ENCODE measurements at regions not wholly inside any gene's neighbourhood (a gene's known extent, or its start where the extent isn't known, plus 50 kb on each side); places are given as distances from the start of the nearest gene placed in this dataset.

DNA sequence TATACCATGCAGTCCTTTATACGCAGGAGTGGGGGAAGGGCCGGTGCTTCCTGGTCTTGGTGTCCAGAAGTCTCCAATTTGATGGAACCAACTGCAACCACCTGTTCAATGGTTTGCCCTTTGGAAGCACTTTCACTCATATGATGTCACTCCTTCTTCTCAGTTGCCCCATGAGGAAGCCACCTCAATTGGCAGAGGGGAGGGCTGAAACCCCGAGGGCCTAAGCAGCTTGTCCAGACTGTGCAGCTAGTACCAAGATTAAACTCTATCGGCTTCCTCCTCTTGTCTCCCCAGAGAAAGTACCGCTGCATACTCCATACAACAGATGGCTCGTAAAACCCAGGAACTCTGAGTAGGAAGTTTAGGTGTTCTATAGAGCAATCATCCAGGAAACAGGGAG lies 789.4 kb downstream of the TYW1 start:
- H3K4me1 ChIP-seq (ENCODE audit: insufficient read depth, low read length, poor library complexity, severe bottlenecking) = no peaks in the 10 kb centered on the region
- no peaks in the 10 kb centered on the region for H3K79me2 ChIP-seq (ENCODE audit: insufficient read depth, low read length)
- no peaks in the 10 kb centered on the region for H3K36me3 ChIP-seq (ENCODE audit: insufficient read depth, low read length)
- no peak overlapping the region for H3K4me2 ChIP-seq (ENCODE audit: low read depth, low read length, poor library complexity, severe bottlenecking)
- no peak overlapping the region for H3K4me3 ChIP-seq (ENCODE audit: low read length, poor library complexity, severe bottlenecking)
- H3K9me2 ChIP-seq (replicated peaks; ENCODE audit: low read depth, low read length) = no peaks in the 10 kb centered on the region
- no peaks in the 10 kb centered on the region for H4K20me1 ChIP-seq (ENCODE audit: insufficient read depth, low read length, poor library complexity, severe bottlenecking)
- H2AFZ ChIP-seq (ENCODE audit: low read length) = no peak overlapping the region
- H3K9me3 ChIP-seq (ENCODE audit: insufficient read depth, low read depth, low read length) = peaks cover 7% of the 10 kb centered on the region; the same call in 1 of the 2 replicates
- TF ChIP-seq, protein P1, sequence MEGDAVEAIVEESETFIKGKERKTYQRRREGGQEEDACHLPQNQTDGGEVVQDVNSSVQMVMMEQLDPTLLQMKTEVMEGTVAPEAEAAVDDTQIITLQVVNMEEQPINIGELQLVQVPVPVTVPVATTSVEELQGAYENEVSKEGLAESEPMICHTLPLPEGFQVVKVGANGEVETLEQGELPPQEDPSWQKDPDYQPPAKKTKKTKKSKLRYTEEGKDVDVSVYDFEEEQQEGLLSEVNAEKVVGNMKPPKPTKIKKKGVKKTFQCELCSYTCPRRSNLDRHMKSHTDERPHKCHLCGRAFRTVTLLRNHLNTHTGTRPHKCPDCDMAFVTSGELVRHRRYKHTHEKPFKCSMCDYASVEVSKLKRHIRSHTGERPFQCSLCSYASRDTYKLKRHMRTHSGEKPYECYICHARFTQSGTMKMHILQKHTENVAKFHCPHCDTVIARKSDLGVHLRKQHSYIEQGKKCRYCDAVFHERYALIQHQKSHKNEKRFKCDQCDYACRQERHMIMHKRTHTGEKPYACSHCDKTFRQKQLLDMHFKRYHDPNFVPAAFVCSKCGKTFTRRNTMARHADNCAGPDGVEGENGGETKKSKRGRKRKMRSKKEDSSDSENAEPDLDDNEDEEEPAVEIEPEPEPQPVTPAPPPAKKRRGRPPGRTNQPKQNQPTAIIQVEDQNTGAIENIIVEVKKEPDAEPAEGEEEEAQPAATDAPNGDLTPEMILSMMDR (conservative IDR thresholded peaks at IDR 0.05; ENCODE audit: low read length) = no peak
- TF ChIP-seq EZH2phosphoT487 (IDR thresholded peaks at IDR 0.05; ENCODE audit: borderline replicate concordance) = no peak
- no peak overlapping the region for H3K9ac ChIP-seq (ENCODE audit: low read depth, low read length, poor library complexity, severe bottlenecking)
- H3F3A ChIP-seq (ENCODE audit: low read depth) = no peaks in the 10 kb centered on the region
- H3K27me3 ChIP-seq (ENCODE audit: insufficient read depth, low read length, poor library complexity, severe bottlenecking) = no peaks in the 10 kb centered on the region

DNA sequence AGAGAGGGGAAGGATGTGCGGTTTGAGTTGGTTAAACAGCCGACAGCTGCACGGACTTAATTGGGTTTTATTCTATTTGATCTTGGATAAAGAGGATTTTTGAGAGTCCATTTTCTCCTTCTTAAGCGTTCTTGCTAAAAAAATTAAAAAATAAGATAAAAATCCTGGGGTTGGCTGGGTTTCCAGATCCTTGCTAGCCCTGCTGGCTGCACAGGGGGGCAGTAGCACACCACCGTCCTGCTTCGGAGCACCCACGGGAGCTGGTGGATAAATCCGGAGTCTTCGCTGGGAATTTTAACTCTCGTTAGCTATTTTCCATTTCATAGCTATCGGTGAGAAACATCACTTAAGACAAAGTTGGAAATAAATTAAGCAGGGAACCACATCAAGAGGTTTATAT lies 792.0 kb downstream of the TYW1 start:
- H3F3A ChIP-seq (ENCODE audit: low read depth) = no peaks in the 10 kb centered on the region
- no peaks in the 10 kb centered on the region for H3K4me1 ChIP-seq (ENCODE audit: insufficient read depth, low read length, poor library complexity, severe bottlenecking)
- H2AFZ ChIP-seq (ENCODE audit: low read length) = no peak overlapping the region
- peaks cover 7% of the 10 kb centered on the region; the same call in 1 of the 2 replicates for H3K9me3 ChIP-seq (ENCODE audit: insufficient read depth, low read depth, low read length)
- no peak overlapping the region for H3K4me2 ChIP-seq (ENCODE audit: low read depth, low read length, poor library complexity, severe bottlenecking)
- H3K9me2 ChIP-seq (replicated peaks; ENCODE audit: low read depth, low read length) = no peaks in the 10 kb centered on the region
- H3K79me2 ChIP-seq (ENCODE audit: insufficient read depth, low read length) = no peaks in the 10 kb centered on the region
- H4K20me1 ChIP-seq (ENCODE audit: insufficient read depth, low read length, poor library complexity, severe bottlenecking) = no peaks in the 10 kb centered on the region
- TF ChIP-seq EZH2phosphoT487 (IDR thresholded peaks at IDR 0.05; ENCODE audit: borderline replicate concordance) = no peak
- TF ChIP-seq, protein P1 (conservative IDR thresholded peaks at IDR 0.05; ENCODE audit: low read length) = no peak
- H3K27me3 ChIP-seq (ENCODE audit: insufficient read depth, low read length, poor library complexity, severe bottlenecking) = no peaks in the 10 kb centered on the region
- no peak overlapping the region for H3K9ac ChIP-seq (ENCODE audit: low read depth, low read length, poor library complexity, severe bottlenecking)
- H3K4me3 ChIP-seq (ENCODE audit: low read length, poor library complexity, severe bottlenecking) = no peak overlapping the region
- no peaks in the 10 kb centered on the region for H3K36me3 ChIP-seq (ENCODE audit: insufficient read depth, low read length)

DNA sequence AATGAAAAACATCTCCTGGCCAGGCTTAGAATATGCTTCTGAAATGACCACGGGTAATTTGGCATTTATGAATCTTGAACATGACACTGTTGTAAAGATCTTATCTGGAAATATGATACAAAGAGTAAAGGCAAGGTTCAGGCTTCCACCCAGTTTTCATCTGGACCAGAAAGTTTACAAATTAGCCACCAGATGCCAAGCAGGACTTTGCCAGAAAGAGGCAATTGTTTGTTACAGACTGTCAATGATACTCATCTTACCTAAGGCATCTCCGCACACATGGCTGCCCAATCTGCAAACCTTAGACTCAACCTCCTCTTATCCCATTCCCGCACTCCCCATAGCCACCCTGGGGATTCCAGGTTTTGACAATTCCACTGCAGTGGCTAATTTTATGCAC lies 795.3 kb downstream of the TYW1 start:
- H3K4me3 ChIP-seq (ENCODE audit: low read length, poor library complexity, severe bottlenecking) = no peak overlapping the region
- H3K4me2 ChIP-seq (ENCODE audit: low read depth, low read length, poor library complexity, severe bottlenecking) = no peak overlapping the region
- H3K4me1 ChIP-seq (ENCODE audit: insufficient read depth, low read length, poor library complexity, severe bottlenecking) = no peaks in the 10 kb centered on the region
- H3K9me2 ChIP-seq (replicated peaks; ENCODE audit: low read depth, low read length) = no peaks in the 10 kb centered on the region
- H3F3A ChIP-seq (ENCODE audit: low read depth) = no peaks in the 10 kb centered on the region
- no peak for TF ChIP-seq EZH2phosphoT487 (IDR thresholded peaks at IDR 0.05; ENCODE audit: borderline replicate concordance)
- TF ChIP-seq, protein P1 (conservative IDR thresholded peaks at IDR 0.05; ENCODE audit: low read length) = no peak
- H4K20me1 ChIP-seq (ENCODE audit: insufficient read depth, low read length, poor library complexity, severe bottlenecking) = no peaks in the 10 kb centered on the region
- H3K9ac ChIP-seq (ENCODE audit: low read depth, low read length, poor library complexity, severe bottlenecking) = no peak overlapping the region
- H3K36me3 ChIP-seq (ENCODE audit: insufficient read depth, low read length) = no peaks in the 10 kb centered on the region
- no peak overlapping the region for H2AFZ ChIP-seq (ENCODE audit: low read length)
- no peaks in the 10 kb centered on the region for H3K27me3 ChIP-seq (ENCODE audit: insufficient read depth, low read length, poor library complexity, severe bottlenecking)
- H3K79me2 ChIP-seq (ENCODE audit: insufficient read depth, low read length) = no peaks in the 10 kb centered on the region
- peaks cover 4% of the 10 kb centered on the region; the same call in 1 of the 2 replicates for H3K9me3 ChIP-seq (ENCODE audit: insufficient read depth, low read depth, low read length)
